HCT116 (cell line): ENCODE measurements at regions not wholly inside any gene's neighbourhood (a gene's known extent, or its start where the extent isn't known, plus 50 kb on each side); places are given as distances from the start of the nearest gene placed in this dataset.

Experiments
- ATAC-seq: fragments of 200-7000 bp; cut with Tn5 transposase; 2 replicates; pipeline ENCODE4 v1.9.1; 2020; ENCODE audit warnings: mild to moderate bottlenecking, moderate library complexity
- BruUV-seq: library from RNA; stranded (reverse); fragments of 400-500 nt; replicated peaks from 2 replicates; lab custom pipeline; 2021; lab: Mats Ljungman, UMichigan
- CTCF ChIA-PET: fragments of 300-600 bp; sonication (Branson Sonifier 250); formaldehyde crosslinking; loops from one replicate; lab custom pipeline; 2021; ENCODE audit warnings: antibody characterized with exemption; lab: Charles Lee
- POLR2A ChIA-PET: fragments of 300-600, 350-600 bp; sonication (Branson Sonifier 250); formaldehyde crosslinking; loops from one replicate; lab custom pipeline; 2021; ENCODE audit warnings: antibody characterized with exemption; lab: Charles Lee
- RAD21 ChIA-PET, 2 experiments: fragments of 300-600 bp; sonication (Branson Sonifier 250); formaldehyde crosslinking; loops; one replicate each; lab custom pipeline; 2023; ENCODE audit warnings: low total read pairs in 2 of 2; ENCODE audit not compliant: uncharacterized antibody in 2 of 2, unreplicated experiment in 2 of 2, low non-redundant PET in 1 of 2; lab: Charles Lee
- DNase-seq: peaks from one replicate; pipeline ENCODE4 v3.0.0-alpha.2; 2010; ENCODE audit warnings: low read depth, low spot score
- H2AFZ ChIP-seq: fragments of 200-600 bp; shearing (Covaris generic), sonication (generic); 2 replicates; pipeline ENCODE4 v1.6.1; 2017; ENCODE audit warnings: low read depth, mixed run types, mixed read lengths, antibody characterized with exemption, low read length; ENCODE audit not compliant: poor library complexity, severe bottlenecking
- H3K27ac ChIP-seq: 2 replicates; pipeline ENCODE4 v1.5.1; 2012; ENCODE audit warnings: low read depth, low read length
- H3K27me3 ChIP-seq: fragments of 200-600 bp; sonication (generic); 2 replicates; pipeline ENCODE4 v1.6.1; 2016; ENCODE audit warnings: mixed run types, low read length, mixed read lengths; ENCODE audit not compliant: insufficient read depth
- H3K36me3 ChIP-seq, 2 experiments: fragments of 200-500 bp in 1 of 2; fragments of 200-600 bp in 1 of 2; sonication (Bioruptor generic) in 1 of 2; sonication (generic) in 1 of 2; 2 replicates each; pipeline versions ENCODE4 v1.5.1 to v1.6.1; 2014 to 2016; ENCODE audit warnings: low read length in 2 of 2, inconsistent platforms in 1 of 2, mixed read lengths in 1 of 2, mixed run types in 1 of 2; ENCODE audit not compliant: insufficient read depth in 2 of 2, control insufficient read depth in 1 of 2
- H3K4me1 ChIP-seq, 2 experiments: fragments of 200-600 bp in 1 of 2; sonication (generic) in 1 of 2; 2 replicates each; pipeline versions ENCODE4 v1.5.1 to v1.6.1; 2012 to 2017; ENCODE audit warnings: low read length in 2 of 2, inconsistent platforms in 1 of 2, mild to moderate bottlenecking in 1 of 2, mixed read lengths in 1 of 2, mixed run types in 1 of 2, moderate library complexity in 1 of 2; ENCODE audit not compliant: insufficient read depth in 2 of 2, control insufficient read depth in 1 of 2
- H3K4me2 ChIP-seq: fragments of 200-600 bp; sonication (generic); 2 replicates; pipeline ENCODE4 v1.6.1; 2017; ENCODE audit warnings: mixed run types, low read length, mixed read lengths
- H3K4me3 ChIP-seq, 2 experiments: fragments of 200-600 bp in 1 of 2; sonication (generic) in 1 of 2; replicated peaks in 1 of 2; 2 replicates each; pipeline ENCODE4 v1.5.1; 2011 to 2016; ENCODE audit warnings: low read length in 2 of 2, control low read depth in 1 of 2, low read depth in 1 of 2, mild to moderate bottlenecking in 1 of 2, mixed read lengths in 1 of 2, mixed run types in 1 of 2
- H3K79me2 ChIP-seq: fragments of 200-600 bp; sonication (generic); 2 replicates; pipeline ENCODE4 v1.6.1; 2017; ENCODE audit warnings: mild to moderate bottlenecking, mixed run types, low read length, moderate library complexity, mixed read lengths; ENCODE audit not compliant: insufficient read depth
- H3K9ac ChIP-seq: fragments of 200-600 bp; sonication (generic); 2 replicates; pipeline ENCODE4 v1.6.1; 2016; ENCODE audit warnings: low read length, mixed read lengths
- H3K9me2 ChIP-seq: fragments of 200-600 bp; sonication (generic), shearing (Covaris generic); 2 replicates; pipeline ENCODE4 v1.6.1; 2017; ENCODE audit warnings: mixed run types, mild to moderate bottlenecking, moderate library complexity; ENCODE audit not compliant: insufficient read depth
- H3K9me3 ChIP-seq, 2 experiments: fragments of 200-500 bp in 1 of 2; fragments of 200-600 bp in 1 of 2; sonication (Bioruptor generic) in 1 of 2; sonication (generic) in 1 of 2; 2 replicates each; pipeline ENCODE4 v1.6.1; 2014 to 2017; ENCODE audit warnings: low read length in 2 of 2, mixed read lengths in 2 of 2, inconsistent platforms in 1 of 2, low read depth in 1 of 2, mild to moderate bottlenecking in 1 of 2, mixed run types in 1 of 2, moderate library complexity in 1 of 2; ENCODE audit not compliant: control insufficient read depth in 1 of 2, insufficient read depth in 1 of 2
- H4K20me1 ChIP-seq: fragments of 200-600 bp; sonication (generic), shearing (Covaris generic); 2 replicates; pipeline ENCODE4 v1.6.1; 2017; ENCODE audit warnings: mixed run types, mild to moderate bottlenecking, moderate library complexity; ENCODE audit not compliant: insufficient read depth
- ATF3 ChIP-seq: IDR thresholded peaks from 2 replicates; pipeline ENCODE4 v1.6.1; 2012
- CBX3 ChIP-seq: IDR thresholded peaks from 2 replicates; pipeline ENCODE4 v1.6.1; 2012; ENCODE audit warnings: low read depth
- EZH2 ChIP-seq: fragments of 200-600 bp; sonication (generic); IDR thresholded peaks from 2 replicates; pipeline ENCODE4 v1.6.1; 2017; ENCODE audit warnings: antibody characterized with exemption, mixed run types
- EZH2phosphoT487 ChIP-seq: fragments of 200-600 bp; IDR thresholded peaks from 2 replicates; pipeline ENCODE4 v1.6.1; 2018; ENCODE audit warnings: antibody characterized with exemption, borderline replicate concordance
- FOSL1 ChIP-seq: IDR thresholded peaks from 2 replicates; pipeline ENCODE4 v1.6.1; 2012; ENCODE audit warnings: low read depth
- JUND ChIP-seq: IDR thresholded peaks from 2 replicates; pipeline ENCODE4 v1.6.1; 2012
- MAX ChIP-seq: IDR thresholded peaks from 2 replicates; pipeline ENCODE4 v1.6.1; 2012
- POLR2A ChIP-seq: IDR thresholded peaks from 2 replicates; pipeline ENCODE4 v1.7.0; 2011; ENCODE audit warnings: borderline replicate concordance; ENCODE audit not compliant: insufficient read depth, insufficient read length; ENCODE audit errors: extremely low read depth
- POLR2AphosphoS5 ChIP-seq: IDR thresholded peaks from 2 replicates; pipeline ENCODE4 v1.6.1; 2011; ENCODE audit warnings: mild to moderate bottlenecking, low read depth, low read length, moderate library complexity
- REST ChIP-seq: IDR thresholded peaks from 2 replicates; pipeline ENCODE4 v1.6.1; 2012; ENCODE audit warnings: low read depth
- SP1 ChIP-seq: IDR thresholded peaks from 2 replicates; pipeline ENCODE4 v1.6.1; 2012; ENCODE audit warnings: low read depth
- SRF ChIP-seq: IDR thresholded peaks from 2 replicates; pipeline ENCODE4 v1.6.1; 2012; ENCODE audit warnings: low read depth
- TCF7L2 ChIP-seq: IDR thresholded peaks from 2 replicates; pipeline ENCODE4 v1.7.0; 2011; ENCODE audit warnings: borderline replicate concordance, inconsistent platforms; ENCODE audit not compliant: insufficient read depth, insufficient read length; ENCODE audit errors: extremely low read depth
- YY1 ChIP-seq: IDR thresholded peaks from 2 replicates; pipeline ENCODE4 v1.6.1; 2011; ENCODE audit warnings: low read length, low read depth, moderate library complexity, mild to moderate bottlenecking; ENCODE audit not compliant: insufficient replicate concordance; ENCODE audit errors: extremely low read depth
- ZFX ChIP-seq: fragments of 450-650 bp; IDR thresholded peaks from 2 replicates; pipeline ENCODE4 v1.6.1; 2017
- ZNF274 ChIP-seq: fragments of 200-500 bp; sonication (Bioruptor generic); IDR thresholded peaks from 2 replicates; pipeline ENCODE4 v1.6.1; 2014; ENCODE audit warnings: mild to moderate bottlenecking, low read depth, low read length, inconsistent platforms
- intact Hi-C: fragments of 100-400 bp; cut with micrococcal nuclease; formaldehyde crosslinking; loops from 2 replicates; pipeline ENCODE4 v1.10.0; 2022
- TF ChIP-seq, protein P1 (sequence below), 3 experiments: fragments of 200-600 bp in 1 of 3; sonication (generic) in 1 of 3; IDR thresholded peaks in 2 of 3; conservative IDR thresholded peaks in 1 of 3; 2 replicates each; pipeline ENCODE4 v1.5.1; 2012 to 2017; ENCODE audit warnings: low read depth in 2 of 3, low read length in 2 of 3, antibody characterized with exemption in 1 of 3, borderline replicate concordance in 1 of 3, control low read depth in 1 of 3, mild to moderate bottlenecking in 1 of 3, mixed read lengths in 1 of 3, mixed run types in 1 of 3, moderate library complexity in 1 of 3; ENCODE audit not compliant: insufficient read depth in 1 of 3

DNA sequence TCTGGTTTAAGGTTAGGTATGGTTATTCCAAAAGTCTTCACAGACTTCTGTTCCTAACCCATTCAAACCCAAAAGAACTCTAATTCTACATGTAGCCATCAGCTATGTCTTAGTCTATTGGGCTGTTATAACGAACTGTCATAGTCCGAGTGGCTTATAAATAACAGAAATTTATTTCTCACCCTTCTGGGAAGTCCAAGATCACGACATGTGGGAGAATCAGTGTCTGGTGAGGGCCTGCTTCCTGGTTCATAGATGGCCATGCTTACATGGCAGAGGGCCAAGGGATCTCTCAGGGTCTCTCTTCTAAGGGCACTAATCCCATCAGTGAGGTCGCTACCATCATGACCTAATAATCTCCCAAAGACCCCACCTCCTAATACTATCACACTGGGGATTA is 103.0 kb upstream of the PPP2R5A start:
- H3K9ac ChIP-seq, result no peak overlapping the region
- no peak overlapping the region for H2AFZ ChIP-seq
- H3K79me2 ChIP-seq, result no peaks in the 10 kb centered on the region
- CTCF ChIA-PET, result no interaction called here
- no peaks in the 10 kb centered on the region for H3K9me3 ChIP-seq
- H3K4me3 ChIP-seq, result no peak overlapping the region
- no TSS peak for BruUV-seq
- no peaks in the 10 kb centered on the region for H3K36me3 ChIP-seq
- peaks cover 0 to 12% of the 10 kb centered on the region in 2 experiments; a peak in 2 of 4 replicates for H3K4me1 ChIP-seq
- intact Hi-C loops, result no loop called here
- no peak overlapping the region for H3K4me2 ChIP-seq
- no peak for TF ChIP-seq TCF7L2
- TF ChIP-seq POLR2A, result no peak
- TF ChIP-seq EZH2, result no peak
- no peak for TF ChIP-seq JUND
- no peak for TF ChIP-seq CBX3
- TF ChIP-seq REST, result no peak
- TF ChIP-seq POLR2AphosphoS5, result no peak
- no peak for TF ChIP-seq SRF
- no peak for TF ChIP-seq ZFX
- TF ChIP-seq MAX, result no peak
- TF ChIP-seq, protein P1, sequence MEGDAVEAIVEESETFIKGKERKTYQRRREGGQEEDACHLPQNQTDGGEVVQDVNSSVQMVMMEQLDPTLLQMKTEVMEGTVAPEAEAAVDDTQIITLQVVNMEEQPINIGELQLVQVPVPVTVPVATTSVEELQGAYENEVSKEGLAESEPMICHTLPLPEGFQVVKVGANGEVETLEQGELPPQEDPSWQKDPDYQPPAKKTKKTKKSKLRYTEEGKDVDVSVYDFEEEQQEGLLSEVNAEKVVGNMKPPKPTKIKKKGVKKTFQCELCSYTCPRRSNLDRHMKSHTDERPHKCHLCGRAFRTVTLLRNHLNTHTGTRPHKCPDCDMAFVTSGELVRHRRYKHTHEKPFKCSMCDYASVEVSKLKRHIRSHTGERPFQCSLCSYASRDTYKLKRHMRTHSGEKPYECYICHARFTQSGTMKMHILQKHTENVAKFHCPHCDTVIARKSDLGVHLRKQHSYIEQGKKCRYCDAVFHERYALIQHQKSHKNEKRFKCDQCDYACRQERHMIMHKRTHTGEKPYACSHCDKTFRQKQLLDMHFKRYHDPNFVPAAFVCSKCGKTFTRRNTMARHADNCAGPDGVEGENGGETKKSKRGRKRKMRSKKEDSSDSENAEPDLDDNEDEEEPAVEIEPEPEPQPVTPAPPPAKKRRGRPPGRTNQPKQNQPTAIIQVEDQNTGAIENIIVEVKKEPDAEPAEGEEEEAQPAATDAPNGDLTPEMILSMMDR (IDR thresholded peaks at IDR 0.05 in 2 of 3, conservative IDR thresholded peaks at IDR 0.05 in 1 of 3; ENCODE audit: borderline replicate concordance in 1 of 3, insufficient read depth in 1 of 3, low read depth in 2 of 3, low read length in 2 of 3), result no peak
- TF ChIP-seq YY1, result no peak
- TF ChIP-seq ZNF274, result no peak
- TF ChIP-seq EZH2phosphoT487, result no peak
- no peak for TF ChIP-seq SP1
- TF ChIP-seq ATF3, result no peak
- TF ChIP-seq FOSL1, result no peak
- ATAC-seq (no peak), DNase-seq (no peak)
- RAD21 ChIA-PET, result no interaction called here
- no peaks in the 10 kb centered on the region for H3K27me3 ChIP-seq
- no peaks in the 10 kb centered on the region for H4K20me1 ChIP-seq
- H3K27ac ChIP-seq, result no peak overlapping the region
- H3K9me2 ChIP-seq, result no peaks in the 10 kb centered on the region
- POLR2A ChIA-PET, result no interaction called here
